ENCODE measurements at regions not wholly inside any gene's neighbourhood (a gene's known extent, or its start where the extent isn't known, plus 50 kb on each side); places are given as distances from the start of the nearest gene placed in this dataset.

- Mint-ChIP-seq H3K27me3 (ENCODE audit: low read depth) (no peaks in the 10 kb centered on the region), H3K27ac (no peak overlapping the region), H3K36me3 (ENCODE audit: low read depth) (no peaks in the 10 kb centered on the region), H3K9me3 (ENCODE audit: insufficient read depth) (no peaks in the 10 kb centered on the region), H3K4me3 (no peak overlapping the region), H3K4me1 (ENCODE audit: low read depth) (no peaks in the 10 kb centered on the region)
- POLR2A ChIA-PET: no interaction called here
- CTCF ChIA-PET: no interaction called here
- ATAC-seq (no peak), DNase-seq (no peak)
Measured at GRCh38 chr4:133929531-133930239, 271.9 kb downstream of the PABPC4L start.

GRCh38 chr4:133921280-133922195 is 280.1 kb downstream of the PABPC4L start:
- DNase-seq: no peak
- Mint-ChIP-seq H3K27me3 (ENCODE audit: low read depth) (no peaks in the 10 kb centered on the region), H3K4me1 (ENCODE audit: low read depth) (no peaks in the 10 kb centered on the region), H3K4me3 (no peak overlapping the region), H3K36me3 (ENCODE audit: low read depth) (no peaks in the 10 kb centered on the region), H3K9me3 (ENCODE audit: insufficient read depth) (peaks cover 5% of the 10 kb centered on the region), H3K27ac (no peak overlapping the region)
- CTCF ChIA-PET: no interaction called here
- POLR2A ChIA-PET: no interaction called here
- ATAC-seq: no peak

GRCh38 chr4:133920236-133920635 is 281.4 kb downstream of the PABPC4L start:
- ChIA-PET POLR2A (interaction anchor here (0.6 kb wide), 1 partner anchor 26 kb away, joined by 3 read pairs; no protein-coding TSS in a partner anchor), CTCF (no interaction called here)
- no peak for DNase-seq

GRCh38 chr4:133910165-133910564 is 291.4 kb downstream of the PABPC4L start:
- ChIA-PET CTCF (no interaction called here), POLR2A (no interaction called here)
- Mint-ChIP-seq H3K27me3 (ENCODE audit: low read depth) (no peaks in the 10 kb centered on the region), H3K36me3 (ENCODE audit: low read depth) (no peaks in the 10 kb centered on the region), H3K4me1 (ENCODE audit: low read depth) (no peaks in the 10 kb centered on the region), H3K27ac (no peak overlapping the region), H3K4me3 (no peak overlapping the region), H3K9me3 (ENCODE audit: insufficient read depth) (no peaks in the 10 kb centered on the region)
- DNase-seq (no peak), ATAC-seq (no peak)

More at GRCh38 chr4:133920236-133920635, 281.4 kb downstream of the PABPC4L start:
- Mint-ChIP-seq H3K4me1 (ENCODE audit: low read depth) (no peaks in the 10 kb centered on the region), H3K4me3 (no peak overlapping the region), H3K36me3 (ENCODE audit: low read depth) (no peaks in the 10 kb centered on the region), H3K27me3 (ENCODE audit: low read depth) (no peaks in the 10 kb centered on the region), H3K9me3 (ENCODE audit: insufficient read depth) (peaks cover 5% of the 10 kb centered on the region), H3K27ac (no peak overlapping the region)
- no peak for ATAC-seq

GRCh38 chr4:133903029-133903428 is 298.6 kb downstream of the PABPC4L start:
- ChIA-PET CTCF (no interaction called here), POLR2A (no interaction called here)
- H3K27ac Mint-ChIP-seq: no peak overlapping the region
- ATAC-seq (no peak), DNase-seq (no peak)
- no peak overlapping the region for H3K4me3 Mint-ChIP-seq
- H3K36me3 Mint-ChIP-seq (ENCODE audit: low read depth): no peaks in the 10 kb centered on the region
- H3K27me3 Mint-ChIP-seq (ENCODE audit: low read depth): no peaks in the 10 kb centered on the region
- H3K4me1 Mint-ChIP-seq (ENCODE audit: low read depth): no peaks in the 10 kb centered on the region
- no peaks in the 10 kb centered on the region for H3K9me3 Mint-ChIP-seq (ENCODE audit: insufficient read depth)

- H3K27ac Mint-ChIP-seq: no peak overlapping the region
- ChIA-PET CTCF (no interaction called here), POLR2A (no interaction called here)
- ATAC-seq: no peak
- no peaks in the 10 kb centered on the region for H3K4me1 Mint-ChIP-seq (ENCODE audit: low read depth)
- H3K4me3 Mint-ChIP-seq: no peak overlapping the region
- DNase-seq: no peak
- H3K36me3 Mint-ChIP-seq (ENCODE audit: low read depth): no peaks in the 10 kb centered on the region
- no peaks in the 10 kb centered on the region for H3K27me3 Mint-ChIP-seq (ENCODE audit: low read depth)
- no peaks in the 10 kb centered on the region for H3K9me3 Mint-ChIP-seq (ENCODE audit: insufficient read depth)
Measured at GRCh38 chr4:133891011-133891410, 310.6 kb downstream of the PABPC4L start.

- H3K4me3 Mint-ChIP-seq: no peak overlapping the region
- no peaks in the 10 kb centered on the region for H3K36me3 Mint-ChIP-seq (ENCODE audit: low read depth)
- no peaks in the 10 kb centered on the region for H3K9me3 Mint-ChIP-seq (ENCODE audit: insufficient read depth)
- no peak overlapping the region for H3K27ac Mint-ChIP-seq
- ChIA-PET POLR2A (no interaction called here), CTCF (no interaction called here)
- H3K27me3 Mint-ChIP-seq (ENCODE audit: low read depth): no peaks in the 10 kb centered on the region
- DNase-seq (no peak), ATAC-seq (no peak)
- no peaks in the 10 kb centered on the region for H3K4me1 Mint-ChIP-seq (ENCODE audit: low read depth)
Measured at GRCh38 chr4:133887723-133888122, 313.9 kb downstream of the PABPC4L start.

GRCh38 chr4:133869486-133869885 is 332.1 kb downstream of the PABPC4L start:
- H3K4me1 Mint-ChIP-seq (ENCODE audit: low read depth): no peaks in the 10 kb centered on the region
- CTCF ChIA-PET: no interaction called here
- H3K9me3 Mint-ChIP-seq (ENCODE audit: insufficient read depth): peaks cover 19% of the 10 kb centered on the region
- no peak overlapping the region for H3K4me3 Mint-ChIP-seq
- H3K27ac Mint-ChIP-seq: no peak overlapping the region
- POLR2A ChIA-PET: no interaction called here
- no peak for DNase-seq
- no peaks in the 10 kb centered on the region for H3K36me3 Mint-ChIP-seq (ENCODE audit: low read depth)
- ATAC-seq: no peak
- no peaks in the 10 kb centered on the region for H3K27me3 Mint-ChIP-seq (ENCODE audit: low read depth)

GRCh38 chr4:133868856-133869255 is 332.7 kb downstream of the PABPC4L start:
- DNase-seq (no peak), ATAC-seq (no peak)
- Mint-ChIP-seq H3K4me1 (ENCODE audit: low read depth) (no peaks in the 10 kb centered on the region), H3K9me3 (ENCODE audit: insufficient read depth) (peaks cover 19% of the 10 kb centered on the region), H3K36me3 (ENCODE audit: low read depth) (no peaks in the 10 kb centered on the region), H3K27me3 (ENCODE audit: low read depth) (no peaks in the 10 kb centered on the region), H3K4me3 (no peak overlapping the region), H3K27ac (no peak overlapping the region)
- ChIA-PET CTCF (no interaction called here), POLR2A (no interaction called here)

- no peaks in the 10 kb centered on the region for H3K36me3 Mint-ChIP-seq (ENCODE audit: low read depth)
Measured at GRCh38 chr4:133866328-133866699, 335.3 kb downstream of the PABPC4L start.

GRCh38 chr4:133865612-133866327 is 335.8 kb downstream of the PABPC4L start:
- ChIA-PET CTCF (no interaction called here), POLR2A (no interaction called here)
- Mint-ChIP-seq H3K4me1 (ENCODE audit: low read depth) (no peaks in the 10 kb centered on the region), H3K27ac (no peak overlapping the region), H3K27me3 (ENCODE audit: low read depth) (no peaks in the 10 kb centered on the region), H3K36me3 (ENCODE audit: low read depth) (no peaks in the 10 kb centered on the region), H3K4me3 (no peak overlapping the region), H3K9me3 (ENCODE audit: insufficient read depth) (peaks cover 13% of the 10 kb centered on the region)
- ATAC-seq: no peak
- no peak for DNase-seq

More at GRCh38 chr4:133866328-133866699, 335.3 kb downstream of the PABPC4L start:
- DNase-seq (no peak), ATAC-seq (no peak)
- ChIA-PET POLR2A (no interaction called here), CTCF (no interaction called here)
- Mint-ChIP-seq H3K4me1 (ENCODE audit: low read depth) (no peaks in the 10 kb centered on the region), H3K27me3 (ENCODE audit: low read depth) (no peaks in the 10 kb centered on the region), H3K27ac (no peak overlapping the region), H3K4me3 (no peak overlapping the region), H3K9me3 (ENCODE audit: insufficient read depth) (peaks cover 13% of the 10 kb centered on the region)

- H3K27ac Mint-ChIP-seq: no peak overlapping the region
- H3K36me3 Mint-ChIP-seq (ENCODE audit: low read depth): no peaks in the 10 kb centered on the region
- no peak for DNase-seq
- H3K9me3 Mint-ChIP-seq (ENCODE audit: insufficient read depth): peaks cover 2% of the 10 kb centered on the region
- H3K27me3 Mint-ChIP-seq (ENCODE audit: low read depth): no peaks in the 10 kb centered on the region
- no peaks in the 10 kb centered on the region for H3K4me1 Mint-ChIP-seq (ENCODE audit: low read depth)
- no peak overlapping the region for H3K4me3 Mint-ChIP-seq
- ChIA-PET CTCF (no interaction called here), POLR2A (no interaction called here)
- no peak for ATAC-seq
Measured at GRCh38 chr4:133863153-133863552, 338.4 kb downstream of the PABPC4L start.

Measured in activated CD8-positive, alpha-beta T cell treated with anti-CD3 and anti-CD28 coated beads, Interleukin-2, amount 10 ng/mL, durations not matched to agents 7 days and 5 days (primary cell).